Cerebellar cortex (tissue), 1 donor: ENCODE measurements at regions not wholly inside any gene's neighbourhood (a gene's known extent, or its start where the extent isn't known, plus 50 kb on each side); places are given as distances from the start of the nearest gene placed in this dataset.
"Not testable (repeated sequence)": the region's sequence is repeated elsewhere in the genome, so short reads cannot be mapped to it uniquely, and the experiment has no call there.

Experiments used
- DNase-seq: peaks from one replicate; pipeline ENCODE4 v3.0.0-alpha.2; 2015; ENCODE audit warnings: low spot score

GRCh38 chr20:48124960-48125359, 339.7 kb upstream of the SULF2 start:
- no peak for DNase-seq

- DNase-seq, result no peak
These were observed 339.0 kb upstream of the SULF2 start for GRCh38 chr20:48124181-48124782.

- no peak for DNase-seq
These were observed 334.8 kb upstream of the SULF2 start for GRCh38 chr20:48120120-48120519.

- not testable (repeated sequence) for DNase-seq
These were observed 334.1 kb upstream of the SULF2 start for GRCh38 chr20:48119389-48119788.

- DNase-seq, result no peak
These were observed 330.2 kb upstream of the SULF2 start for GRCh38 chr20:48115502-48115901.

GRCh38 chr20:48107560-48107959, 322.3 kb upstream of the SULF2 start:
- no peak for DNase-seq

GRCh38 chr20:48106428-48106827, 321.1 kb upstream of the SULF2 start:
- no peak for DNase-seq

- no peak for DNase-seq
These were observed 320.2 kb upstream of the SULF2 start for GRCh38 chr20:48105526-48105925.

- DNase-seq, result peak; percentile 89
These were observed 317.8 kb upstream of the SULF2 start for GRCh38 chr20:48102931-48103660.

- DNase-seq, result no peak
These were observed 317.0 kb upstream of the SULF2 start for GRCh38 chr20:48102076-48102787.

GRCh38 chr20:48100483-48100882, 315.2 kb upstream of the SULF2 start:
- DNase-seq, result no peak

- no peak for DNase-seq
These were observed 313.6 kb upstream of the SULF2 start for GRCh38 chr20:48098866-48099265.

- DNase-seq, result peak; percentile 24
These were observed 312.8 kb upstream of the SULF2 start for GRCh38 chr20:48098099-48098498.

- peak; percentile 16 for DNase-seq
These were observed 311.9 kb upstream of the SULF2 start for GRCh38 chr20:48096957-48097890.

- no peak for DNase-seq
These were observed 311.1 kb upstream of the SULF2 start for GRCh38 chr20:48096212-48096875.

- DNase-seq, result no peak
These were observed 309.7 kb upstream of the SULF2 start for GRCh38 chr20:48094944-48095343.

GRCh38 chr20:48094196-48094749, 309.0 kb upstream of the SULF2 start:
- DNase-seq, result no peak

- no peak for DNase-seq
These were observed 307.5 kb upstream of the SULF2 start for GRCh38 chr20:48092596-48093280.

GRCh38 chr20:48090784-48091183, 305.5 kb upstream of the SULF2 start:
- no peak for DNase-seq

- DNase-seq, result no peak
These were observed 305.0 kb upstream of the SULF2 start for GRCh38 chr20:48090314-48090713.

- DNase-seq, result peak; percentile 29
These were observed 295.3 kb upstream of the SULF2 start for GRCh38 chr20:48080583-48080982.
